Skin of body (tissue), 1 donor: ENCODE measurements at regions not wholly inside any gene's neighbourhood (a gene's known extent, or its start where the extent isn't known, plus 50 kb on each side); places are given as distances from the start of the nearest gene placed in this dataset.

ENCODE experiments used
- DNase-seq: peaks from one replicate; lab custom pipeline; 2025; lab: John Stamatoyannopoulos, UW

DNA sequence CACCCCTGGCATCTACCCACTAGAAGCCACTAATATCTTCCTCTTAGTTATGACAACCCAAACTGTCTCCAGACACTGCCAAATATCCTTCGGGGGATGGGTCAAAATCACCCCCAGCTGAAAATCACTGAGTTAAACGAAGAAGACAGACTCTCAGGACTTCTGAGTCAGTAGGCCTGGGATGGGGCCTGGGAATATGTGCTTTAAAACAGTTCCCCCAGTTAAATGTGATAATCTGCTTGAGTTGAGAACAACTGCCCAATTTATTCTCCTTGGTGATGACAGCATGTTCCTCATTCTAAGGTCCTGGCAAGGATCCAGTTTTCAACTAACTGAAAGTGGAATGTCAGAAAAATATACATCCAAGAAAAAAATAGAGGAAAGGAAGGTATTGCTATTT lies 52.4 kb downstream of the CBLL2 start:
- DNase-seq: no peak

DNA sequence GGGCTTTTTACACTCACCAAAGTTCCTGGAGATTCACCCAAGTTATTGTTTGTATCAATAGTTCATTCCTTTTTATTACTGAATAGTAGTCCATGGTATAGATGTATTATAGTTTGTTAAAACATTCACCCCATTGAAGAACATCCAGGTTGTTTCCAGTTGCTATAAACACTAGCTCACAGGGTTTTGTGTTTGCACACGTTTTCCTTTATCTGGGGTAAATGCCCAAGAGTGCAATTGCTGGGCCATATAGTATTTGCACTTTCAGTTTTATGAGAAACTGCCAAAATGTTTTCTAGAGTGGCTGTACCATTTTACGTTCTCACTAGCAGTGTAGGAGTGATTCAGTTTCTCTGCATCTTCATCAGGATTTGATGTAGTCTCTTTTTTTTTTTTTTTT lies 57.1 kb downstream of the CBLL2 start:
- DNase-seq: no peak

DNA sequence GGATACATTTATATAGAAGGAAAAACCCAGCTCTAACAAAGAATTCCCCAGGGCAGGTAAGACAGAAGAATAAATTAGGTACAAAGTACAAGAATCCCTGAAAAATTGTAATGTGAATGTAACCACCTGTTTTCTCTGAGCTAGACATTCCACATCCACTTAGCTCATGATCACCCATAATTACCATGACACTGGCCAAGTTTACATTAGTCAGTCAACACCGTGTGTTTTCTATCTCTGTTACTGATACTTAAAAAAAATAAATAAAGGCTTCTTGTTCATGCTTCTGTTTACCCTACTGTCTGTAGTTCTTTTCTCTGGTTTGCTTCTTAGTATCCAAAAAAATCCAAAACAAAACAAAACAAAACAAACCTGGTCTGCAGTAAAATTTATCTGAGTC lies 66.0 kb downstream of the CBLL2 start:
- no peak for DNase-seq

DNA sequence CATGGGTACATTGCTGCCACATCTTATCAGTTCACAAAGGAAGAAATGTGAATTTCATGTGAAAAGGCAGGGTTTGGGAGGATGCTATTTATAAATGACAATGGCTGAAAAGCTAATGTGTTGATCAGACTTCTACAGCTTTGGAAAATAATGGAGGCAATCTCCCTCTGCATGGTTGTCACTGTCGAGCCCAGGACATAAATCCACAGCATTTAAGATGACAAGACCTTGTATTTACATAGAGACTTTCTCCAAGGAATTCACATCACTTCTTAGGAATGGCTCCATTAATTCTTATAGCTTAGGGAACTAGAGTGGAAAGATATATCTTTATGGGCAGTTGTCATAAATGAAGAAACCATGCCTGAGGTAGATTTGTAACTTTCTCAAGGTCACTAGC lies 66.7 kb downstream of the CBLL2 start:
- DNase-seq: no peak

DNA sequence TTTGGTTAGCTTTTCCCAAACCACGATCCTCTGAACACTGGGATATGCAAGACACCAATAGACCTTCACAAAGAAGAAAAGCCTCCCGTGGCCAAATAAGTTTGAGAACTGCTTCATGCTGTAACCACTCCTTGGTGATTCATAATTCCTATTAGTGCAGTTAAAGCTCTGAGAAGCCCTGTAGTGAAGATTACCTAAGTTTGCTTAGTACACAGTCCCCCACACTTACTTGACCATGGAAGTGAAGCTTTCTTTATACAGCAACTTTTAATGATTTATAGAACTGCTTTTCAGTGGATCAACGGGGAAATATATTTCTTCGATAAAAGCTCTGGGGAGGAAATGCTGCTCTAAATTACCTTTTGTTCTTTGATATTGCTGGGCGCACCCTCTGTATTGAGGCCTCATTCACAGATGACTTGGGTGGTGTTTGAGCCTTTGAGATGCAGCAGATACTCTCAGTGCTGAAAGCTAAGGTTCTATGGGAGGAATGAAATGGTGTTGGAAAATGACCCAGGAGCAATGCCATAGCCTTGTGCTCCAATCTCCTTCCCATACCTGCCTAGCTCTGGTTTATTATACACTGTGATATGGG lies 67.4 kb downstream of the CBLL2 start:
- DNase-seq: no peak

DNA sequence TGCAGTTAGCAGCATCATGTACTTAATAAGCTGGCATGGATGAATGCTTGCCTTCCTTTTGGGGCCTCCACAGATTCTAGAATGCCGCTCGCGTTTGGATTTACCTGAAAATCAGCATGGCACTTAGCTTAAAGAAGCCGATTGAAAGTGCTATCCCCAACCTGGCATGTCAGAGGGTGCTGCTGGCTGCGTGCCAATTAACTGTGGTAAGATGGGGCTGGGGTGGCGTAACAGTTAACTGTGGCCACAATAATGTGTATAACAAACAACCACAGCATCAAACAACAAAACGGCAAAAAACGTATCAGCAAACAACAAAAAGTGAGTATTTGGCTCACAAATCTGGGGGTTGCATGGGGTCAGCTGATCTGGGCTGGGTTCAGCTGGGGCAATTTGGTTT lies 70.5 kb downstream of the CBLL2 start:
- no peak for DNase-seq

DNA sequence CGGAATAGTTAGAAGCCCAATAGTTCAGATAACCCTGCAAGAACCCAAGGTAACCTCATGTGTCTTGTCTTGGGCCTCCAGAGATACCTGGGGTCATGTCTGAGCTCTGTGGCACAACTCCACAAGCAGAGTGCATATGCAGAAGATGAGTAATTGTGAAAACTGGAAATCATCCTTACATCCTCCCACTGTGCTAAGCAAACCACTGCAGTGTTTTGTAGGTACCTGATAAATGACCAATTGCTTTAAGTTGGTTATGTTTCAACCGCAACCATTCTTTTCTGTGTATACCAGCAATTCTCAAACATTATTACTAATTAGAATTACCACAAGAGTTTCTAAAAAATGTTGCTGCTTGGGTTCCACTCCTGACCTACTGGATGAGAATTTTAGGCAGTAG lies 73.2 kb downstream of the CBLL2 start:
- DNase-seq: no peak

DNA sequence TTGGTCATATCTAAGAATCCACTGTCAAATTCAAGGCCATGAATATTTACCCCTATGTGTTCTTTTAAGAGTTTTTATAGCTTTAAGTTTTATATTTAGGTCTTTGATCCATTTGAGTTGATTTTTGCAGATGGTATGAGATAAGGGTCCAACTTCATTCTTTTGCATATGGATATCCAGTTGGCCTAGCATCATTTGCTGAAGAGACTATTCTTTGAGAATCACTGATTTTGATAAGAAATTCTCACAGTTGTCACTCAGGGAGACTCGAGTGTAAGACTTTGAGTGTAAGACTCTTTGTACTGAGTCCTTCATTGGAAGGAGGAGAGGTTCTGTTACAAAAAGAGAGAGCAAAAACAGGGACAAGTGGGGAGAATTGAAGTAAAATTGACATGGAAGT lies 74.8 kb downstream of the CBLL2 start:
- no peak for DNase-seq

DNA sequence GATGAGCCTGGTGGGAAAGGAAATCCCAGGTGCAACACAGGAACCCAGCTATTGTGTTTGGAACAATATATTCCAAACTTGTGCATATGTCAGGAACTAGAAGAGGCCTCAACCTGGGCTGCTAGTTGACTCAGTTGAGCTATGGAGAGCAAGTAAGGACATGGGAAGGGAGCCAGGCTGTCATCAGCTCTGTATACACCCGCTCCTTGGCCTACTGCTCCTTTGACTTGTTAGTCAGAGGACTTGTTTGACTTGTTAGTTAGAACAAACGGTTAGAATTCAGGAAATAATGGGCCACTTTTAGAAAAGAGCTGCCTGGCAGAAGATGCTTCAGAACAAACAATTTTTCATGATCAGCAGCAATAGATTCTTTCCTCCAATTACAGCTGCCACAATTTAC lies 76.4 kb downstream of the CBLL2 start:
- no peak for DNase-seq

DNA sequence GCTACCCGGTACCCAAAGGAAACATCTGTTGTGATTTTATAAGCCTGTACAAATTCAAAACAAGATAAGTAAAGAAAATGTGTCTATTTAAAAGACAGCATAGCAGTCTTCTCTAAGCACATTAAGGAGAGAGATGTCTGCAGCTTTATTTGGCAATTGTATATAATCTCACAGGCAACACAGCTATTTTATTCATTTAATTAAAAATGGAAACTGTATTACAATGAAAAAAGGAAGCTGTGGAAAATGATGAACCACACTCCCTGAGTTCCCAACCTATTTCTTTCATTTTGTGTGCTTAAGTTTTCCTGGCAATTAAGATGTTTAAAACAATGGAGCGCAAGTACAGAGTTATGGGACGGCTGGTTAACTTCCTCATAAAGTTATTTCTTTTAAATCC lies 78.4 kb downstream of the CBLL2 start:
- no peak for DNase-seq

DNA sequence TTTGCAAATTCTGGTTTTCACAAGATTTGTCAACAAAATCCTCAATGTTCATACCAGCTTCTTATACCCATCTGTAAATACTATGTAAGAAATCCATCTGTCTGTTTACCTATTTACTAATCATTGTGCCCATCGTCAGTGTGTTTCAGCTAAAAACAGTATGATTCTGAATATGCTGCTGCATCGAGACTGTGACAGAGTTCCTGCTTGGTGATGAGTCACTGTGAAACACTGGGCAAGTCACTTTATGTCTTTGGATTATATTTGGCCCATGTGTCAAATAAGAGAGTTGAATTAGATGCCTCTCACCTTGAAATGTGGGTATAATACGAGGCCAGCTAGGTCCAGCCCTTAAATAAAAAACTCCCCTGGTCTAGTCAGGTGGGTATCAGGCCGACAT lies 79.3 kb downstream of the CBLL2 start:
- DNase-seq: no peak

DNA sequence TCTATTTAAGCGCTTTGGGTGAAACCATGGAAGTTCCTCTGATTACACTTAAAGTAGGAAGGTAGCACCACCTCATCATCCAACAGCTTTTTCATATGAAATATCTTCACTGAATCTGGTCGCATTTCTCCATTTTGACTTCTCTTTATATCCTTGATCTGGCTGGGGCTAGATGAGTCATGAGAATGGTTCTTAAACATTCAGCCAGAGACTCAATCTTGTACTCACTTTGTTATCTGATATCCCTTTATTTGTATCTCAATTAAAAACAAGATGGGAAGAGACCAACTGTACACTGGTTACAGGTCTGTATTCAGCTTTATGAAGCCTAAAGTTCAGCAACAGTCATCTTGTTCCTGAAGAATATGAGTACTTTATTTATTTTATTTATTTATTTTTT lies 84.9 kb downstream of the CBLL2 start:
- DNase-seq: no peak

DNA sequence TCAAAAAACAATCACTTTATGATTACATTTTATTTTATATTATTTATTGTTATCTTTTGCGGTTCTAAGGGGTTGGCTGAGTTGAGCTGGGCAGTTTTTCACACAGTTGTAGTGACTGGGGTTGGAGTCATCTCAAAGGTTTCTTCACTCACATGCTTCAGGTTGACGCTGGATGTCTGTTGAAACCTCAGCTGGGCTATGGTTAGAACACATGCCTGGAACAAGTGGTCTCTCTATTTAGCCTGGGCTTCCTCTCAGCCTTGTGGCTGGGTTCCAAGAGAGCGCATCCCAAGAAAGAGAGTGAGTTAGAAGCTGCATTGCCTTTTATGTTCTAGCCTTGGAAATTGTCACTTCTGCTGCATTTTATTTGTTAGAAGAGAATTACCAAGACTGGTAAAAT lies 87.4 kb downstream of the CBLL2 start:
- DNase-seq: no peak

DNA sequence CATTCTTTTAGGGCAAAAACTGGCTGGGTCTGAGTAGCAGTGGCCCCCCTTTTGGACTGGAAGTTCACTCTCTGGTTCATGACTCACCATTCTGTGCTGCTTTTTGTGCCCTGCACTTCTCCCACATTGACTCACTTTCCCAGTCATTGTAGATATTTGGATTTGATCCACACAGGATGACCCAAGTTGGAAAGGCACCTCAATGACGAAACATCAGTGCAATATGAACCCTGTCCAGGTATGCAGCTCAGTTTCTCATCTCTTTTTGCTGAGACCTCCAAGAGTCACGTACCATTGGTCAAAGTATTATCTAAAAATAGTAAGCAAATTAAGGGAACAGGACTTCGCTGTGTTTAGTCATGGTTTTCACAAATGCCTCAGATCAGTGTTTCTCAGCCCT lies 92.7 kb downstream of the CBLL2 start:
- DNase-seq: no peak

DNA sequence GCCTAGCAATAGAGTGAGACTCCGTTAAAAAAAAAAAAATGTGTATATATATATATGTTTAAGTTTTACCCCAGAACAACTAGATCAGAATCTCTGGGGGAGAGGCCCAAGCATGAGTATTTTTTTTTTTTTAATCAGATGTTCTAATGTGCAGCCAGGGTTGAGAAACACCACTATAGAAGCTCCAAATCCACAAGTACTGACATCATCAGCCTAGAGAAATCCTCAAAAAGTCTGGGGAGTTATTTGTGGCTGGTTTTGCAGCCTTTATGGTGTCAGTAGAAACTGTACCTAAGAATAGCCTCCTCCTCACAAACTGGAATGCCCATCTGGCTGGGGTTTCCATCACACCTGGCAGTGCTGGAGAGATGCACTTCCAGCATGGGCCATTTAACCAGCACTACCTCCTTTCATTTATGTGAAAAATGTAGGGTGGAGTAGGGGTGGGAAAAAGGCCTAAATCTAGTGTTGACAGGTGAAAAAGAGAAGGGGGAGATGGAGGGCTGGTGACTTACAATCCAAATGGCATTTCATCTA lies 93.5 kb downstream of the CBLL2 start:
- no peak for DNase-seq

DNA sequence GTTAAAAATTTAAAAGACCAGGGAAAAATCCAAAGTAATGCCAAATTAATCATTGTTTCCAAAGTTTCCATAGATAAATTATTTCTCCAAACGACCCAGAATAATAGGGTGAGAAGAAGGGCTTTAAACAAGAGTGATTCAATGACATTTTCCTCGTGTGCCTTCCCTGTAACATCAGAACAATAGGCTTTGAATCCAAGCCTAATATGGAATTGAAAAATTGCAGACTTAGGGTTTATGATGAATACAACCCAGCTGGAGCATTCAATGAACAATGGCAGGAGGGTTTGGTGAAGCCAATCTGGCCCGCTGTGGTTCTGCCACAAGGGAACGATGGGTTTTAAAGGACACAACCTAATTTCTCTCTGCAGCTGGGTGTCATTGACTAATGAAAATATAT lies 94.2 kb downstream of the CBLL2 start:
- no peak for DNase-seq

DNA sequence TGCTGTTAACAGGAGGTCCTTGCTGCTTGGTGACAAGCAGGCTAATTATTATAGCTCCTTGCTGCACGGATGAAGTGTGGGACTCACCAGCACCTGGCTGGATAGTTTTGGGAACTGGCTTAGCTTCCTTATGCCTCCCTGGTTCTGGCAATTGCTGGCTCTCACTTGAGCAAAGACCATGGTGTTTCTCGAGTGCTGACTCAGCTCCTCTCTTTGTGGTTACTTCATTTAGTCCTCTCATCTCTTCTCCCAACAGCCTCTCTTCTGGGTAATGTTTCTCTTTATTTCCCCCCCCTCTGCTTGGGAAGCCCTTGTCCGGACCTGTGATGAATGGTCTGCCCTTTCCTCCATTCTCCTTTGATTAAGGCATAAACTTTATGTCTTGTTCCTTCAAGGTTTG lies 100.4 kb downstream of the CBLL2 start:
- DNase-seq: no peak

DNA sequence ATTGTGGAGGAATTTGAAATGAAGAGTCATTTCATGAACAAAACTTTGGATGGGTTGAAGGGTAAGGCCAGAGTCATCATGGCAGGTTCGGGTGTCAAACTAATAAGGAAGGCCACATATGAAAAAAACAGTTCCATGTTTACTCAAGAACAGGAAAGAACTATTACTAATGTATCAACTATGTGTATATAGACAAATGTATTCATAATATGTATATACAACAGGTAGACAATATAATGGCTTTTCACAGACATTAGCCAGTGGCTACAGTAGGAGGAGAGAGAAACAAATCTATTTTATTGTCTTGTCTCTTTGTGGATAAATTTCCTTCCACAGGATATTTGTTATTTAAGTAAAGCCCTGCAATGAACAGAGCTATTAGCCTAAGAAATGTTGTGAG lies 101.1 kb downstream of the CBLL2 start:
- DNase-seq: no peak

DNA sequence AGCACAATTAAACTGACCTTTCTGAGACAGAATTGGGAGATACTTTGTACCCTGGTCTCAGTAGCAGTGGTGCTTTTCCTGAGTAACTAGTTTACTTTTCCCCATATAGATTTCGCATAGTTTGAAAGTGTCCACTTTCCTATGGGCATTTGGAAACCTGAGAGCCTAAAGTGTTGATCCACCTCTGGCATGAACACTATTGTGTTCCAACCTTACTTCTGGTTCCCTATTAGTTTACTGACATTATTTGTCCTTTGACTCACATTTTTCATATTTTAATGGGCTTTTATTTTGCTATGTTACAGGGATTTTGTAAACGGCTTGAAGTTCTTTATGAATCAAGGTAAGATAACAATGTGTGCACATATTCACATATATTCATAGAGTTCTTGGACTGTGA lies 103.7 kb downstream of the CBLL2 start:
- no peak for DNase-seq

DNA sequence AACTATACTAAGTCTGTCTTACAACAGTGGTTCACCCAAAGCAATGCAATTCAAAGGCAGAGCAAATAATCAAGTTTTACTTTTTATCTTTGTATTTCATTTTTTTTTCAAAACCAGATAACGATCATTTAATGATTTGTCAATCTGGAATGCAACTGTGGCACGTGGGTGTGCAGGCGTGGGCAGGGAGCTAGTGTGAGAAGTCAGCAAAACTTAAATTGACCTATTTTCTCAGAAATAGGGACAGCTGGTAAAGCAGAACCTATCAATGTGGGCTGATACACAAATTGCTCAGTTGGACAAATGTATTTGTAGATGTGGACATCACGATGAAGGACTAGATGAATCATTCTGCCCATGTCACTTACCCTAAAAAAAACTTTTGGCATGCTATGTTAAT lies 105.6 kb downstream of the CBLL2 start:
- DNase-seq: no peak

DNA sequence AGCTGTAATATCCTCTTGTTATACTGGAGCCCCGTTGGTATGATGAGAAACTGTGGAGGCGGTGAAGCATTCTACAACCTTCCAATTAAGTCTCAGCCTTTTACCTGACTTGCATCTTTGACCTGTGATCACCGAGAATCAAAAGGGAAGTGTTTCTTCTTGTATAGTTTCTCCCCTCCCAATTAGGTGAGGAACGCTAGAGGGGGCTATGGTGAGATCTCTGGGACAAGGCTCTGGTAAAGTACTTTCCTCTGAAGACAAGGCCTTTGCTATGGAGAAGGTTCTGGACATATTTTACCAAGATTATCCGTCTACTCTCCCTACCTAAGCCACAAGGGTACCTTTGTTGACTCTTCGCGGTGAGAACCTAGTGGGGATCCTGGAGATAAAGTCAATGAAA lies 111.3 kb downstream of the CBLL2 start:
- no peak for DNase-seq

DNA sequence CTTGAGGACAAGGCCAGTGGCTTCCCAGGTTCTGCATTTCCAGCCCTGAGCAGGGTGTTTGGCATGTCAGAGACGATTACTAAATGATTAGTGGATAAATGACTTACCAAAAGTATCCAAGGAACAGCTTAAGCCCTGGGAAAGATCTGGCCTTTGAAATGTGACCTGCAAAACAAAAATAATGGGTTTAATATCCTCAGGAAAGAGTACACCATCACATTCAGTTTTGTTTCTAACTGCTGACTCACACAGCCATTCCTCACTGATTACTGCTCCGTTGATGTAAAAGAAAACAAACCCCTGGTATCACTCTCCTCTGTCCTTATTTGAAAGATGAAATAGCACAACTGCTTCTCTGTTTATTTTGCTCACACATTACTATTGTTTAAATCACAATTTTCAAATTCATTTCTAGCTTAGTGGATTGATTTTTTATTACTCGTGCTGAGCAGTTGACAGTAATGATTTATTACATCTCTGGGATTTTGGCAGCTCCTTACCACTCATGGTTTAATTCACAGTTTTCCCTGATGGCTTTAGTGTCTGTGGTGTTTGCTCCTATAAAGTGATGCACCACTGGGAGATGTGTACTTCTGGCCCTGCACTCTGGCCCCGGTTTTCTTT lies 117.0 kb downstream of the CBLL2 start:
- no peak for DNase-seq

DNA sequence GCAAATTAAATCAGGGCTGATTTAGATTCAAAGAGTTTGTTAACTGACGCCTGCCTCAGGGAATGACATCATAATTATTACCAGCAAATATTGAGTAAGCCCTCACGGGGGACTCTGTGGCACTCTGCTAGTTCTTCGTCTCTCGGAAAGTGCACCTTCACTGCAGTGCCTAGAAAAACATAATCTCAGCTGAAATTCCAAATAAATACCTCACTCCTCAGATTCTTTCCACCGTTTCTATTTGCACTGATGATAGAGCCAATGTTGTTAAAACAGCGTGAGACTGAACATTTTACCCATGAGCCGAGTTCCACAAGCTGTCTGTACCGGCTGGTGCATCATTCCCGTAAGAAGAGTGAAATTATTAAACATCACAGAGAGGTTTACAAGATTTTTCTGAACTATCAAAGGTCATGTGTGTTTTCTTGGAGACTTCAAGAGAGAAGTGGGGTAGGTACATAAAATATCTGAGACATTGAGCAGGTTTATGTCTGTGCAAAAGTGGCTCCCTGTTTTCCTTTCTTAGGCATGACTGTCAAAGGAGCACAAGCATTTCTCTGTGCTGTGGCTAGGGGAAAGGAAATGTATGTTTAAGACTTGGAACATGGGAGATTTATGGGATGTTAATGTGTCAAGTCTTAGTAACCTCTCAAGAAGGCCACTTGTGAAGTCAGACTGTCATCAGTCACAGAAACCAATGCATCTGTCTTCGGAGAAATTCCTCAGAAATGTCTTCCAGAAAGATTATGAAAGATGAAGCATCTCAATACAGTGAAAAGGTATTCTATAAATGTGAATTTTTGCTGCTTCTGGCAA lies 119.6 kb downstream of the CBLL2 start:
- no peak for DNase-seq
